ENCODE measurements at regions not wholly inside any gene's neighbourhood (a gene's known extent, or its start where the extent isn't known, plus 50 kb on each side); places are given as distances from the start of the nearest gene placed in this dataset.

DNA sequence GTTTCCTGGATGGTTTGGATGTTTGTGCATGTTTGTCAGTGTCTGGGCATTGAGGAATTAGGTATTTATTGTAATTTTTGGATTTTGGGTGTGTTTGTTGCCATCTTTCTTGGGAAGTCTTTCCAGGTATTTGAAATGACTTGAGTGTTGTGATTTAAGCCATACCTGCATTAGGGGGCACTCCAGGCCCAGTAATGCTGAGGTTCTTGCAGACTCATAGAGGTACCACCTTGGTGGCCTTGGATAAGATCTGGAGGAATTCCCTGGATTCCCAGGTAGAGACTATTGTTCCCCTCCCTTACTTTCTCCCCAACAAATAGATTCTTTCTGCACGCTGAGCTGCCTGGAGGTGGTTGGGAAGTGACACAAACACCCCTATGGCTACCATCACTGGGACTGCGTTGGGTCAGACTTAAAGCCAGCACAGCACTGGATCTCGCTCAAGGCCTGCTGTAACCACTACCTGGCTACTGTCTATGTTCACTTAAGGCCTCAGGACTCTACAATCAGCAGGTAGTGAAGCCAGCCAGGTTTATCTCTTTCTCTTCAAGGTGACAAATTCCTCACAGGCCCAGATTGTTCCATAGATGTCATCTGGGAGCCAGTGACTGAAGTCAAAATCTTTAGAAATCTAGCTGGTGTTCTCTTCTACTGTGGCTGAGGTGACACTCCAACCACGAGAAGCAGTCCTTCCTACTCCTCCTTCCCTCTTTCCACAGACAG is 643.6 kb downstream of the PDHA2 start:
- Histone ChIP-seq H3K4me2 (ENCODE audit: low read depth, low read length) (no peak overlapping the region), H2AFZ (replicated peaks; ENCODE audit: low read length, poor library complexity) (no peak overlapping the region), H3K36me3 (ENCODE audit: control insufficient read depth, insufficient read depth, low read length) (no peaks in the 10 kb centered on the region), H4K91ac (ENCODE audit: insufficient read depth, low read depth, low read length) (no peak overlapping the region), H4K20me1 (ENCODE audit: insufficient read depth, low read length) (no peaks in the 10 kb centered on the region), H3K79me1 (ENCODE audit: low read depth in 1 of 2, low read length in 2 of 2) (no peaks in the 10 kb centered on the region), H4K5ac (ENCODE audit: low read depth, low read length) (no peak overlapping the region), H2BK5ac (ENCODE audit: low read depth, low read length, poor library complexity, severe bottlenecking) (no peak overlapping the region), H3K9ac (ENCODE audit: low read depth, low read length) (no peak overlapping the region), H3K9me3 (ENCODE audit: control insufficient read depth, insufficient read depth, low read length) (peaks cover 19% of the 10 kb centered on the region), H3K18ac (ENCODE audit: low read depth, low read length) (no peak overlapping the region), H3K4me3 (ENCODE audit: insufficient read depth, low read depth, low read length) (no peak overlapping the region), H3K27ac (ENCODE audit: insufficient read depth, low read length) (no peak overlapping the region), H3K27me3 (ENCODE audit: control insufficient read depth, insufficient read depth, low read length) (no peaks in the 10 kb centered on the region), H3K56ac (ENCODE audit: extremely low read depth, insufficient read depth, low read length) (no peak overlapping the region), H2BK120ac (ENCODE audit: low read depth, low read length) (no peak overlapping the region), H3K23ac (ENCODE audit: low read depth, low read length) (no peak overlapping the region), H3K4ac (ENCODE audit: low read depth, low read length) (no peak overlapping the region), H4K8ac (ENCODE audit: low read depth in 2 of 2, low read length in 2 of 2) (no peak overlapping the region), H3K14ac (replicated peaks; ENCODE audit: low read depth, low read length) (no peak overlapping the region), H3K4me1 (ENCODE audit: control insufficient read depth, insufficient read depth, low read length) (no peaks in the 10 kb centered on the region), H3K9me1 (ENCODE audit: insufficient read depth, low read length) (no peaks in the 10 kb centered on the region), H2BK20ac (ENCODE audit: low read depth, low read length) (no peak overlapping the region), H2AK9ac (replicated peaks; ENCODE audit: low read depth, low read length, poor library complexity) (no peak overlapping the region), H2BK15ac (ENCODE audit: low read depth, low read length) (no peak overlapping the region), H2AK5ac (ENCODE audit: low read depth, low read length) (no peak overlapping the region)
- BruUV-seq (replicated peaks) = no TSS peak
- 40% methylated on average over 2 of the region's 4 CpGs; no CpG with 5 or more reads in 1 of the 2 experiments for WGBS, 2 experiments (ENCODE audit: extremely low coverage in 2 of 2, insufficient read length in 1 of 2)
- ChIA-PET CTCF (no interaction called here), POLR2A (ENCODE audit: unreplicated experiment) (no interaction called here)
- intact Hi-C loops (cut with micrococcal nuclease) = no loop called here
- in situ Hi-C loops (cut with MboI; ENCODE audit: low sequenced_read_pairs) = no loop called here
- dilution Hi-C loops (cut with HindIII; ENCODE audit: low sequenced_read_pairs, unreplicated experiment) = no loop called here
- TF ChIP-seq RFX5 (IDR thresholded peaks at IDR 0.05; ENCODE audit: low read depth, low read length) (no peak), FOS (IDR thresholded peaks at IDR 0.05; ENCODE audit: low read depth, low read length) (no peak), MAZ (IDR thresholded peaks at IDR 0.05; ENCODE audit: borderline replicate concordance, low read depth, low read length) (no peak), RCOR1 (IDR thresholded peaks at IDR 0.05; ENCODE audit: insufficient replicate concordance, low read length) (no peak), POLR2A (IDR thresholded peaks at IDR 0.05; ENCODE audit: low read depth, low read length) (no peak), SMC3 (IDR thresholded peaks at IDR 0.05; ENCODE audit: low read depth, low read length) (no peak), MXI1 (IDR thresholded peaks at IDR 0.05; ENCODE audit: borderline replicate concordance, low read depth, low read length) (no peak), NFE2L2 (IDR thresholded peaks at IDR 0.05; ENCODE audit: low read depth, low read length) (no peak)
- ATAC-seq (ENCODE audit: low read depth) (no peak), DNase-seq (no peak)
